ENCODE measurements at regions not wholly inside any gene's neighbourhood (a gene's known extent, or its start where the extent isn't known, plus 50 kb on each side); places are given as distances from the start of the nearest gene placed in this dataset.

- TF ChIP-seq CTCF (IDR thresholded peaks at IDR 0.05) (no peak), EP300 (IDR thresholded peaks at IDR 0.05) (no peak), POLR2AphosphoS5 (IDR thresholded peaks at IDR 0.05) (no peak), POLR2A (IDR thresholded peaks at IDR 0.05; ENCODE audit: low read depth) (no peak)
Observed at GRCh38 chr20:53810661-53811355, 217.2 kb upstream of the ZNF217 start.
